B cell (primary cell): ENCODE measurements at regions not wholly inside any gene's neighbourhood (a gene's known extent, or its start where the extent isn't known, plus 50 kb on each side); places are given as distances from the start of the nearest gene placed in this dataset.

Source experiments
- CTCF ChIP-seq: fragments of 200-600 bp; IDR thresholded peaks from one replicate; pipeline ENCODE4 v1.8.0; 2022; ENCODE audit warnings: antibody characterized with exemption, mild to moderate bottlenecking
- EZH2 ChIP-seq: IDR thresholded peaks from 2 replicates; pipeline ENCODE4 v1.6.1; 2012; ENCODE audit warnings: borderline replicate concordance, low read depth, mild to moderate bottlenecking, moderate library complexity, low read length; ENCODE audit not compliant: insufficient read depth, poor library complexity, severe bottlenecking

- TF ChIP-seq CTCF, result no peak
- TF ChIP-seq EZH2, result no peak
Measured at GRCh38 chr1:217946511-217946910, 315.4 kb downstream of the SPATA17 start.
